H1 (cell line): ENCODE measurements at regions not wholly inside any gene's neighbourhood (a gene's known extent, or its start where the extent isn't known, plus 50 kb on each side); places are given as distances from the start of the nearest gene placed in this dataset.

Source experiments
- CBX8 ChIP-seq: fragments of 300-800, 300-1000 bp; sonication (generic); IDR thresholded peaks from 2 replicates; pipeline ENCODE4 v1.7.1; 2016; ENCODE audit warnings: low read depth, low read length, borderline replicate concordance
- CTBP2 ChIP-seq: IDR thresholded peaks from 2 replicates; pipeline ENCODE4 v1.7.0; 2011; ENCODE audit warnings: borderline replicate concordance, mild to moderate bottlenecking, moderate library complexity, mixed read lengths, low read length; ENCODE audit not compliant: insufficient read depth, insufficient read length
- NRF1 ChIP-seq: IDR thresholded peaks from 2 replicates; pipeline ENCODE4 v1.6.1; 2011; ENCODE audit warnings: mild to moderate bottlenecking, low read depth, low read length, improper control_type of control experiment
- POLR2A ChIP-seq, 2 experiments: IDR thresholded peaks; 1 replicate in 1 of 2; 2 replicates in 1 of 2; pipeline ENCODE4 v1.6.1; 2011; ENCODE audit warnings: low read depth in 2 of 2, low read length in 2 of 2, mild to moderate bottlenecking in 2 of 2; ENCODE audit errors: control extremely low read depth in 1 of 2
- RFX5 ChIP-seq: IDR thresholded peaks from 2 replicates; pipeline ENCODE4 v1.6.1; 2011; ENCODE audit warnings: low read depth, low read length, improper control_type of control experiment, borderline replicate concordance
- SAP30 ChIP-seq: fragments of 300-600 bp; sonication (generic); IDR thresholded peaks from 2 replicates; pipeline ENCODE4 v1.7.1; 2012; ENCODE audit warnings: low read length, moderate library complexity, mild to moderate bottlenecking, inconsistent platforms; ENCODE audit not compliant: insufficient read depth, insufficient replicate concordance
- SP2 ChIP-seq: IDR thresholded peaks from 2 replicates; pipeline ENCODE4 v1.6.1; 2012; ENCODE audit warnings: mild to moderate bottlenecking, low read length, inconsistent platforms
- SRF ChIP-seq: IDR thresholded peaks from 2 replicates; pipeline ENCODE4 v1.6.1; 2011; ENCODE audit warnings: mild to moderate bottlenecking, low read depth, low read length, moderate library complexity
- TF ChIP-seq, protein P1 (sequence below): IDR thresholded peaks from 2 replicates; pipeline ENCODE4 v1.6.1; 2012; ENCODE audit warnings: low read length, inconsistent platforms

DNA sequence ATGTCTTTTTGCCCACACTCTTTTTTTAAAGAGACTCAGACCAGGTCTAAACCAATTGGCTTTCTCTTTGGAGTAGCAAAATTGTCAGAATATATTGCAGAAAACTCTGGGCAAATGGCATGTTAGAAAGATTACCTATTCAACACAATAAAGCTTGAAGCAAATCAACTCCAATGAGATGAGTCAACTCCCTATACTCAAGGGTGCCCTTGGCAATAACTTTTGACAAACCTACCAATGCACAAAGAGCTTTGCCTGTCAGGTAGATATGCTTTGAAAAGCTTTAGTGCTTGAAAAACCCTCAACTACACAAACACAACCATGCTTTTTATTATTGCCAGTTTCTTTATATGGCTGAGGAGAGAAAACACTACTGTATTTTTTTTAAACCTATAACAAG lies 137.7 kb upstream of the GRM7 start (continued):
- TF ChIP-seq POLR2A (IDR thresholded peaks at IDR 0.05; ENCODE audit: control extremely low read depth in 1 of 2, low read depth in 2 of 2, low read length in 2 of 2) (no peak), CTBP2 (no peak), CBX8 (no peak), SP2 (no peak), SAP30 (no peak), SRF (no peak), RFX5 (no peak), NRF1 (no peak)
- TF ChIP-seq, protein P1, sequence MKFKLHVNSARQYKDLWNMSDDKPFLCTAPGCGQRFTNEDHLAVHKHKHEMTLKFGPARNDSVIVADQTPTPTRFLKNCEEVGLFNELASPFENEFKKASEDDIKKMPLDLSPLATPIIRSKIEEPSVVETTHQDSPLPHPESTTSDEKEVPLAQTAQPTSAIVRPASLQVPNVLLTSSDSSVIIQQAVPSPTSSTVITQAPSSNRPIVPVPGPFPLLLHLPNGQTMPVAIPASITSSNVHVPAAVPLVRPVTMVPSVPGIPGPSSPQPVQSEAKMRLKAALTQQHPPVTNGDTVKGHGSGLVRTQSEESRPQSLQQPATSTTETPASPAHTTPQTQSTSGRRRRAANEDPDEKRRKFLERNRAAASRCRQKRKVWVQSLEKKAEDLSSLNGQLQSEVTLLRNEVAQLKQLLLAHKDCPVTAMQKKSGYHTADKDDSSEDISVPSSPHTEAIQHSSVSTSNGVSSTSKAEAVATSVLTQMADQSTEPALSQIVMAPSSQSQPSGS: no peak
